Motor neuron (in vitro differentiated cells): ENCODE measurements at regions not wholly inside any gene's neighbourhood (a gene's known extent, or its start where the extent isn't known, plus 50 kb on each side); places are given as distances from the start of the nearest gene placed in this dataset.
A peak's percentile ranks its signal among the peaks of the same experiment; 100 is the strongest.
"Not testable (repeated sequence)": the region's sequence is repeated elsewhere in the genome, so short reads cannot be mapped to it uniquely, and the experiment has no call there.

Experiments used
- ATAC-seq, 8 experiments: fragments of 200-7000 bp; cut with Tn5 transposase; replicated peaks in 6 of 8; 2 replicates each; pipeline ENCODE4 v1.8.0; 2021; ENCODE audit warnings: mild to moderate bottlenecking in 8 of 8, moderate library complexity in 8 of 8
- H3K27ac ChIP-seq, 2 donors: fragments of 250-450 bp; sonication (Bioruptor Pico); 2 replicates each; pipeline ENCODE4 v1.9.0; 2021; ENCODE audit warnings: antibody characterized with exemption in 2 of 2, mild to moderate bottlenecking in 2 of 2, moderate library complexity in 1 of 2
- H3K4me1 ChIP-seq, 2 donors: fragments of 250-450 bp; sonication (Bioruptor Pico); replicated peaks in 1 of 2; 2 replicates each; pipeline ENCODE4 v1.6.1; 2021; ENCODE audit warnings: antibody characterized with exemption in 2 of 2, mild to moderate bottlenecking in 2 of 2, moderate library complexity in 1 of 2
- H3K4me3 ChIP-seq, 5 donors: fragments of 250-450 bp; sonication (Bioruptor Pico); 2 replicates each; pipeline ENCODE4 v1.9.0; 2021; ENCODE audit warnings: antibody characterized with exemption in 5 of 5, mild to moderate bottlenecking in 5 of 5, moderate library complexity in 4 of 5
- WGBS, 10 experiments: fragments of 450-650 bp; shearing (Covaris generic); methylation state at CpG; one replicate each; pipeline ENCODE4 v1.0.0; 2022; 5-methylcytosine and 5-hydroxymethylcytosine counted together
- in situ Hi-C, 9 experiments: fragments of 400-800 bp; cut with MboI; loops; one replicate each; pipeline ENCODE4 v1.15.0; 2021; ENCODE audit warnings: low sequenced_read_pairs in 9 of 9, low pct_unique_long_range_greater_than_20kb in 2 of 9; ENCODE audit not compliant: unreplicated experiment in 9 of 9

DNA sequence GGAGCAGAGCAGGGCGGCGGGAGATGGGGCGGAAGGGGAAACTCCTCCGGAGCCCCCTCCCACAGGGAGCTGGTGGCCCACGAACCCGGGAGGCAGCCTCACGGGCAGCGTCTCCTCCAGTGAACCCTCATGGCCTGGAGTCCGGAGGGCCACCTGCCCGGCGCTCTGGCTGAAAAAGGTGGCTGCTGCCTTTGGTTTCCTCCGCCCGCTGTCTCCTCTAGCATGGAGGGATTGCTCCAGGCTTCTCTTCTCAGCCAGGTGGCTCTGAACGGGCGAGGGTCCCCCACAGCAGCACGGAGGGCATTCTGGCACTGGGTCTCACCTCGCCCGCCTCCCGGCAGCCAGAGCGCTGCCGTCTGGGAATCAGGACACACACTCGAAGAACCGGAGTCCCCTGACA lies 177.3 kb upstream of the PFKP start:
- H3K27ac ChIP-seq, result no peak overlapping the region
- H3K4me3 ChIP-seq, result no peak overlapping the region
- in situ Hi-C loops, result no loop called here
- H3K4me1 ChIP-seq, result peaks cover 8 to 9% of the 10 kb centered on the region in 2 donors
- 90 to 100% methylated on average over 2 of the region's 23 CpGs; no CpG with 5 or more reads in 8 of the 10 experiments for WGBS, 10 experiments
- no peak for ATAC-seq

DNA sequence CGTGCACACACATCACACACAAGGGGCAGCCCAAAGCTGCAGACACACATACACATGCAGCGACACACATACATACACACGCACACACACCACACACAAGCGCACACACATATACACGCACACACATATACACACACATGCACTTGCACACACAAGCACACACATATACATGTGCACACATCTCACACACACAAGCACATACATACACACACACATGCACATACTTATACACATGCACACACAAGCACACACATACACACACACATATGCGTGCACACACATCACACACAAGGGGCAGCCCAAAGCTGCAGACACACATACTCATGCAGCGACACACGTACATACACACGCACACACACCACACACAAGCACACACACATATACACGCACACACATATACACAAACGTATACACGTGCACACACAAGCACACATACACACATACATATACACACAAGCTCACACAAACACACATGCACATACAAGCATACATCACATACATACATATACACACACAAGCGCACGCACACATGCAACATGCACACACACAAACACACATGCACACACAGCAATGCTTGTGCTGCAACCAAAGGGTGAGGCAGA lies 178.8 kb upstream of the PFKP start:
- Histone ChIP-seq H3K4me3 (no peak overlapping the region), H3K4me1 (peaks cover 10% of the 10 kb centered on the region in 2 donors), H3K27ac (no peak overlapping the region)
- in situ Hi-C loops, result no loop called here
- no peak for ATAC-seq
- 64 to 100% (median 100%) methylated on average over 1 to 5 of the region's 14 CpGs; no CpG with 5 or more reads in 4 of the 10 experiments for WGBS, 10 experiments

DNA sequence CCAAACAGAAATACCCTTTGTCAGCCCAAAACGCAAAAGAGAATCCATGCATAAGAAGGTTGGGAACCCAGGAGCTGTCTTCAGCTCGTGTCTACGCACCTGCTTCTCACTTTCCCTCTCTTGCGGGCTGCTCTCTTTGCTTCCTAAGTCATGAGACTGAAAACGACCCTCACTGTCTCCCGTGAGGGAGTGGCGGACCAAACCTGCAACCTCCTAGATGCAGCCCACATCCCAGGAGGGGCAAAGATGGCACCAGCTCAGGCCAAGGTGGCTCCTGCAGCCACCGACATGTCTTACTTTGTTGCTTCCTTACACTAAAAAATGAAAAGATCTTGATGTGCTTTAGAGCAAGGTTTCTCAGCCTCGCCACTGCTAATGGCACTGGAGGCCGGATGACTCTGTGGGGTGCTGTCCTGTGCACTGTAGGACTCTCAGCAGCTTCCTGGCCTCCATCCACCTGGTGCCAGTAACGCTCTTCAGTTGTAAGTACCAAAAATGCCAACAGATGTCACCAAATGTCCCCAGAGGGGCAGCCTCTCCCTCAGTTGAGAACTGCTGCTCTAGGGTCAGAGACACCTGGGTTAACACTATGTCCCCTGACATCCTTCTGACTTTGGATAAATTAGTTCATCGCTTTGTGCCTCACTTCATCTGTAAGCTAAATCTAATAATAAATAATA lies 179.8 kb upstream of the PFKP start:
- ATAC-seq, result no peak
- no peak overlapping the region for H3K27ac ChIP-seq
- in situ Hi-C loops, result no loop called here
- peaks cover 10 to 16% of the 10 kb centered on the region in 2 donors for H3K4me1 ChIP-seq
- H3K4me3 ChIP-seq, result no peak overlapping the region
- WGBS, 10 experiments, result 35 to 100% (median 79%) methylated on average over 2 to 12 of the region's 12 CpGs; no CpG with 5 or more reads in 1 of the 10 experiments

DNA sequence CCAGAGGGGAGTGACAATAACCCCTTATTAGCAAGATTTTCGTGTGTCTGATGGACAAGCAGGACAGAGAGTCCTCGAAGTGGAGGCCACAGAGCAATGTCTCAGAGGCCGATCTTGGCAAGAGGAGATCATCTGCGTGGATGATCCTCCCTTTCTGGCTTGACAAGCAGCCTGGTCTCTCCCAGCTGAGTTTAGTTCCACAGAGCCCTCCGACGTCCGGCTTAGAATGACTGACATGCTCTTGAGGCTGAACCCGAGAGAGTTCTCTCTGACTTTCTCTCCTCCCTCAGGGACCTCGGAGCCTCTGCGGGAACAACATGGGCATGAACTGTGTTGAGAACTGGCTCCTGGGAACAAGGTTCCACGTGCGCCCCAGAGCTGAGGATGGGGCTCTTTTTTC lies 180.7 kb upstream of the PFKP start:
- H3K27ac ChIP-seq, result no peak overlapping the region
- WGBS, 10 experiments, result 26 to 94% (median 81%) methylated on average over 1 to 10 of the region's 12 CpGs; no CpG with 5 or more reads in 3 of the 10 experiments
- peaks cover 17 to 24% of the 10 kb centered on the region in 2 donors for H3K4me1 ChIP-seq
- H3K4me3 ChIP-seq, result no peak overlapping the region
- no peak for ATAC-seq
- in situ Hi-C loops, result no loop called here

DNA sequence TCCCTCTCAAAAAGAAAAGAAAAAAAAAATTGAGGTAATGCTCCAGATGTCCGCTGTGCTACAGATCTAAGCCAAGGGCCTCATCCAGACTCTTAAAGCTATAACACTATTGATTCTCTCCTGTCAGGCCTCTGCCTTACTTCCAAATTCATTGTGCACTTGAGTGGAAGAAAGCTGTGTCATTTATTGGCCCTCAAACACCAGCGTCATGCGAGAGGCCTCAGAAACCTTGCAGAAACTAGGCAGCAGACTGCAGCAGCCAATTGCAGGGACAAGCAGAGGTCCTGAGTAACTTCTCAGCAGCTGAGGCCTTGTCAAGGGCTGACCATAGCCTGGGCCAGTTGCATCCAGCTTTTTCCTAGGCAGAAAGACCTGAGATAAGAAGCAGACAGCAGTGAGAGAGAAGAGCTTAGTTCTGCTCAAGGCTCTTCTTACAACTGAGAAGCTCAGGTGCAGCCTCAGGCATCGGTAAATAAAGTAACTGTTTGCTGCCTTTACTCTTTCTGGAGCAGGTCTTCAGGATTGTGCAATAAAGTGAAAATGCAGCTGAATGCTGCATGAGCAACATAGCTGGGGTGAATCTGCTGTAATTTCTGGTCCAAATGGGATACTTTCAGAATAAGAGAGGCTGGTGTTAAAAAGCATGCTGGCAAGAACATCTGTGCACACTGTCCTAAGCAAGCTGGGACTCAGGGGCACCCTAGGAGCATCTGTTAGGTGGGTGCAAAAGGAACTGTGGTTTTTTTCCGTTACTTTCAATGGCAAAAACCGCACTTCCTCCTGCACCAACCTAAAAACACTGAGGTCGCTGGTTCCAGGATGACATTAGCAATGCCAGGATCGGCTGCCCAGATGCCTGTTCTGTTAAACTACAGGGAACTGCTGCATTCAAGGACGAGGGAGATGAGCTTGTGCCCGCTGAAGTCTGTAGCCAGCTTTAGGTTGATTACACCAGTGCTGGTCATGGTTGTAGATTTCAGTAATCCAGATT lies 181.8 kb upstream of the PFKP start:
- in situ Hi-C loops, result no loop called here
- WGBS, 10 experiments, result 26 to 94% (median 80%) methylated on average over 3 to 8 of the region's 10 CpGs; no CpG with 5 or more reads in 2 of the 10 experiments
- ATAC-seq, result peak in 6 of 8 experiments; percentile 10 to 92 (median 86)

DNA sequence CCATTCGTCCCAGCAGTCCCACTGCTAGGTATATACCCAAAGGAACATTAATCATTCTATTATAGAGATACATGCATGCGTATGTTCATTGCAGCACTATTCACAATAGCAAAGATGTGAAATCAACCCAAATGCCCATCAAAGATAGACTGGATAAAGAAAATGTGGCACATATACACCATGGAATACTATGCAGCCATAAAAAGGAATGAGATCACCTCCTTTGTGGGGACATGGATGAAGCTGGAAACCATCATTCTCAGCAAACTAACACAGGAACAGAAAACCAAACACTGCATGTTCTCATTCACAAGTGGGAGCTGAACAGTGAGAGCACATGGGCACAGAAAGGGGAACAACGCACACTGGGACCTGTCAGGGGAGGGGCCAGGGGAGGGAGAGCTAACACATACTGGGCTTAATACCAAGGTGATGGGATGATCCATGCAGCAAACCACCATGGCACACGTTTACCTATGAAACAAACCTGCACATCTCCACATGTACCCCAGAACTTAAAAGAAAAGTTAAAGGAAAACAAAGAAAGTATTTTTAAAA lies 183.3 kb upstream of the PFKP start:
- 40 to 100% (median 85%) methylated on average over 1 to 4 of the region's 4 CpGs for WGBS, 10 experiments
- in situ Hi-C loops, result not testable (repeated sequence)

More for the DNA sequence above, 181.8 kb upstream of the PFKP start:
- peaks cover 25 to 32% of the 10 kb centered on the region in 2 donors for H3K4me1 ChIP-seq
- H3K27ac ChIP-seq, result no peak overlapping the region
- no peak overlapping the region for H3K4me3 ChIP-seq

DNA sequence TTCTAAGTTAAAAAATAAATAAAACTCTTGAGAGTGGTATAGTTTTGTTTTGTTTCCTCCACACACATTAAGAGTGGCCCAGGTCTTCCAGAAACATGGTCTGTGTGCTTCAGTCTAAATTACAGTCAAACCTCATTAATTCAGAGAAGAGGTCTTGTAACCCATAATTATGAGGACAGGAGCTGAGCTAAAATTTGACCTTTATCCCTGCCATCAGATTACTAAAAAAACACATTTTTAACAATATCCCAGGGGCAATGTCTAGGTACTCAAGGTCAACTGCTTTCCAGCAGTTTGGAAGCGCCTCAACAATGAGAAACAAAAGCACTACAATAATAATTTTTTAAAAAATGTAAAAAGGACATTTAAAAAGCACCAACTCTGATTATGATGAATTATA lies 184.1 kb upstream of the PFKP start:
- WGBS, 10 experiments, result 73 to 100% (median 87%) methylated on average over 1 of the region's 1 CpG; no CpG with 5 or more reads in 2 of the 10 experiments
- in situ Hi-C loops, result no loop called here
- Histone ChIP-seq H3K4me3 (no peak overlapping the region), H3K4me1 (peaks cover 25 to 32% of the 10 kb centered on the region in 2 donors), H3K27ac (no peak overlapping the region)
- no peak for ATAC-seq

More for the DNA sequence above, 183.3 kb upstream of the PFKP start:
- H3K27ac ChIP-seq, H3K4me3 ChIP-seq, ATAC-seq: not testable (repeated sequence)
- H3K4me1 ChIP-seq, result peaks cover 25 to 32% of the 10 kb centered on the region in 2 donors

DNA sequence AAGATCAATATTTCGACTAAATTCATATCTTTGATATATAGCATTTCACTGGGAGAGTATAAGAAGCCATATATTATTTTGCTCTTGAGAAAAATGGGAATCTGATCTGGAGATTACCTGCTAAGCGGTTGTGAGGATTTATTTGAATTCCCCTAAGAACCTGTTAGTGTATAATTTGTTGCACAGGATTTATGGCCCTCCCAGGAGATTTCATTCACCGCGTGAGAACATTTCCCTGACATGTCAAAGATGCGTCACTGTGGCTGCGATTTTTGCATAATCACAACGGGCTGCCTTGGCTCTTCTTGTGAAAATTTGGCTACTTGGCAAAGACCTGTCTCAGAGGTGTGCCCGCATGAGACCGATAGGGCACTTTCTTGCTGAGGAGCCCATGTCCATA lies 184.7 kb upstream of the PFKP start:
- WGBS, 10 experiments, result 3 to 74% (median 32%) methylated on average over 1 to 9 of the region's 9 CpGs; no CpG with 5 or more reads in 1 of the 10 experiments
- Histone ChIP-seq H3K27ac (no peak overlapping the region), H3K4me3 (no peak overlapping the region), H3K4me1 (peaks cover 25 to 32% of the 10 kb centered on the region in 2 donors)
- in situ Hi-C loops, result no loop called here
- ATAC-seq, result peak; percentile 56 to 78 (median 70)

DNA sequence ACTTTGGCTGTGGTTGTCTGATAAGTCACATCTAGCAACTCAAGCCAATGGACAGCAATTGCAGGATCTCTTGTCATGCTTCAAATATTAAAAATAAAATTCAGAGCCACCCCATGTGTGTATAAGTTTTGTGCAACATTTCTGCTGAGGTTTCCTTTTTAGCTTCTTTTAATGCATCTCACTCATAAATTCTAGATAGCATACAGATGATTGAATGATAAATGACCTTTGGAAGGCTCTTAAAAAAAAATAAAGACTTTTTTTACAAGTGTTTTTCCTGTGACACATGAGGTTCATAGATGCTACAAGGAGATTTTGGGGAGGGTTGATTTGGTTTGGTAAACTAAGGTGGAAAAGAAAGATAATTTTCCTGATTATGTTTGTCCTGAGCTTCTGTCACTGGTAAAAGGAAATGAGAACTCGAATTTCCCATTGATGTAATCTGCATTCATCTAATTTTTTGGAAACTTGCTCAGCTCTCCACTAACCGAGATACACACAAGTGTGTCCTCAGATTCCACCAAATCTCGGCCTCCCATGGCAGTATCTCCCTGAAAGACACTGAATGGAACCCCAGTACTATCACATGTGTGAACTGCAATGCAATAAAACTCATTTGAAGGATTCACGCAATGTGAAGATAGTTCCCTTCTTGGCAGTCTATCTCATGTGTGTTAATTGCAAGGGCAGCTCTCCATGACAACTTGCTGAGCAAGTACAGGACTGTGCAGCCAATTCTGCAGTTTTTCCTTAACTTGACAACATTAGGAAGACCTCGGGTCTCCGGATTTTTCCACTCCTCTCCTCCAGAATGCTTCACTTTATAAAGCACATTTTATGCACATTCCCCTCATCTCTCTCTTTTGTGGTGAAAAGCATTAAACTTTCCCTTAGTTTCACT lies 185.4 kb upstream of the PFKP start:
- Histone ChIP-seq H3K4me1 (peaks cover 25 to 32% of the 10 kb centered on the region in 2 donors), H3K4me3 (no peak overlapping the region), H3K27ac (no peak overlapping the region)
- ATAC-seq, result peak; percentile 8 to 71 (median 24)
- 6 to 89% (median 33%) methylated on average over 1 to 6 of the region's 6 CpGs; no CpG with 5 or more reads in 2 of the 10 experiments for WGBS, 10 experiments
- in situ Hi-C loops, result no loop called here

DNA sequence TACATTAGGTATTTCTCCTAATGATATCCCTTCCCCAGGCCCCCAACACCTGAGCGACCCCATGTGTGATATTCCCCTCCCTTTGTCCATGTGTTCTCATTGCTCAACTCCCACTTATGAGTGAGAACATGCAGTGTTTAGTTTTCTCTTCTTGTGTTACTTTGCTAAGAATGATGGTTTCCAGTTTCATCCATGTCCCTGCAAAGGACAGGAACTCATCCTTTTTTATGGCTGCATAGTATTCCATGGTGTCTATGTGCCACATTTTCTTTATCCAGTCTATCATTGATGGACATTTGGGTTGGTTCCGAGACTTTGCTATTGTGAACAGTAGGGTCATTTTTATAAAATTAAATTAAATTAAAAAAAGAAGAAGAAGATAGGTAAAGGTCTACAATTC lies 187.3 kb upstream of the PFKP start:
- H3K4me3 ChIP-seq, H3K27ac ChIP-seq, in situ Hi-C loops, ATAC-seq: not testable (repeated sequence)
- WGBS, 10 experiments, result 33 to 100% (median 100%) methylated on average over 1 to 2 of the region's 2 CpGs; no CpG with 5 or more reads in 1 of the 10 experiments
- peaks cover 16 to 24% of the 10 kb centered on the region in 2 donors for H3K4me1 ChIP-seq

DNA sequence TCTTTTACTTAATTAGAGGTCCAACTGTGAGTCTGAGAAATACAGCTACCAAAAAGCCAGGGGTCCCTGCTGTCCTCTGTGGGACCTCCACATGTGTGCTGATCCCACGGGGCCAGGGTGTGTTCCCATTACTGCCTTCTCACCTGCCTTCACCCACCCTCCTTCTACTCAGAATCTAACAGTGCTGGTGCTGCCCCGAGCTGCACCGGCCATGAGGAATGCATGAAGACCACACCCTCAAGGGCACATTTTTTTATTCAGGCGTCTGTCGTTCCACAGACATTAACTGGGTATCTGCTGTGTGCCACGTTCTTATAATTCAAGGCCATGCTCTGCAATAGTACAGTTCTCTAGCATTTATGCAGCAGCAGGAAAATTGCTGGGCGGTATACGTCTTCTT lies 188.5 kb upstream of the PFKP start:
- Histone ChIP-seq H3K4me1 (peaks cover 20 to 26% of the 10 kb centered on the region in 2 donors), H3K27ac (no peak overlapping the region), H3K4me3 (no peak overlapping the region)
- in situ Hi-C loops, result no loop called here
- ATAC-seq, result peak in 3 of 8 experiments; percentile 36 to 66 (median 54)
- WGBS, 10 experiments, result 7 to 98% (median 63%) methylated on average over 1 to 6 of the region's 8 CpGs; no CpG with 5 or more reads in 2 of the 10 experiments

DNA sequence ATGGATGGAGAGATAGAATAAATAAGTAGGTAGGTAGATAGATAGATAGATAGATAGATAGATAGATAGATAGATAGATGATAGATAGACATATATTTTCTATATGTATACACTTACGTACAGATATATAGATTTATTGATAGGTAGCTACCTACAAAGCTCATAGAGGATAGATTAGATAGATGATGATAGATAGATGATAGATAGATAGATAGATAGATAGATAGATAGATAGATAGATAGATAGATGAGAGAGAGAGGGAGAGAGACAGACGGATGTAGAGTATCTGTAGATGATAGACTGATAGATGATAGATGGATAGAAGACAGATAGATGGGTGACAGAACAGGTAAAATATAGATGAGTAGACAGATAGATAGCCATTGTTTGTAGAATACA lies 191.3 kb upstream of the PFKP start:
- Histone ChIP-seq H3K4me1 (peaks cover 13 to 15% of the 10 kb centered on the region in 2 donors), H3K27ac (no peak overlapping the region), H3K4me3 (no peak overlapping the region)
- in situ Hi-C loops, result no loop called here
- 7 to 100% (median 86%) methylated on average over 2 of the region's 2 CpGs for WGBS, 10 experiments
- ATAC-seq, result no peak
